GM21737 (cell line): ENCODE measurements at regions not wholly inside any gene's neighbourhood (a gene's known extent, or its start where the extent isn't known, plus 50 kb on each side); places are given as distances from the start of the nearest gene placed in this dataset.

Source experiments
- ATAC-seq: cut with Tn5 transposase; IDR thresholded peaks from one replicate; pipeline ENCODE4 v1.9.1; 2021; ENCODE audit warnings: mild to moderate bottlenecking, moderate library complexity; ENCODE audit not compliant: unreplicated experiment

GRCh38 chr4:23276076-23276475 is 583.3 kb downstream of the GBA3 start:
- no peak for ATAC-seq

GRCh38 chr4:23269566-23269965 is 576.8 kb downstream of the GBA3 start:
- no peak for ATAC-seq

GRCh38 chr4:23268072-23268771 is 575.5 kb downstream of the GBA3 start:
- ATAC-seq = no peak

GRCh38 chr4:23266401-23266800 is 573.7 kb downstream of the GBA3 start:
- ATAC-seq = no peak

- ATAC-seq = no peak
These were observed 567.8 kb downstream of the GBA3 start for GRCh38 chr4:23260511-23260910.

- no peak for ATAC-seq
These were observed 552.6 kb downstream of the GBA3 start for GRCh38 chr4:23245203-23245832.

- ATAC-seq = no peak
These were observed 550.2 kb downstream of the GBA3 start for GRCh38 chr4:23242962-23243361.

- ATAC-seq = no peak
These were observed 548.7 kb downstream of the GBA3 start for GRCh38 chr4:23241408-23241807.

- ATAC-seq = no peak
These were observed 546.1 kb downstream of the GBA3 start for GRCh38 chr4:23238848-23239247.

GRCh38 chr4:23237771-23238170 is 545.0 kb downstream of the GBA3 start:
- ATAC-seq = no peak

- ATAC-seq = no peak
These were observed 543.1 kb downstream of the GBA3 start for GRCh38 chr4:23235628-23236390.

GRCh38 chr4:23234716-23235115 is 542.0 kb downstream of the GBA3 start:
- ATAC-seq = no peak

- ATAC-seq = no peak
These were observed 541.3 kb downstream of the GBA3 start for GRCh38 chr4:23234018-23234417.

GRCh38 chr4:23233596-23233995 is 540.9 kb downstream of the GBA3 start:
- ATAC-seq = no peak

GRCh38 chr4:23232987-23233386 is 540.2 kb downstream of the GBA3 start:
- no peak for ATAC-seq

- no peak for ATAC-seq
These were observed 532.8 kb downstream of the GBA3 start for GRCh38 chr4:23225564-23225963.

GRCh38 chr4:23224684-23225420 is 532.1 kb downstream of the GBA3 start:
- no peak for ATAC-seq

- ATAC-seq = no peak
These were observed 528.2 kb downstream of the GBA3 start for GRCh38 chr4:23220911-23221310.

- ATAC-seq = no peak
These were observed 527.2 kb downstream of the GBA3 start for GRCh38 chr4:23219779-23220408.

- ATAC-seq = no peak
These were observed 520.5 kb downstream of the GBA3 start for GRCh38 chr4:23213198-23213597.

GRCh38 chr4:23212558-23212957 is 519.8 kb downstream of the GBA3 start:
- no peak for ATAC-seq
